GM12872 (cell line): ENCODE measurements at regions not wholly inside any gene's neighbourhood (a gene's known extent, or its start where the extent isn't known, plus 50 kb on each side); places are given as distances from the start of the nearest gene placed in this dataset.

ENCODE experiments used
- TF ChIP-seq, protein P1 (sequence below): IDR thresholded peaks from 3 replicates; pipeline ENCODE4 v1.5.1; 2011; ENCODE audit warnings: low read depth, mild to moderate bottlenecking, low read length, moderate library complexity; ENCODE audit not compliant: insufficient read depth

DNA sequence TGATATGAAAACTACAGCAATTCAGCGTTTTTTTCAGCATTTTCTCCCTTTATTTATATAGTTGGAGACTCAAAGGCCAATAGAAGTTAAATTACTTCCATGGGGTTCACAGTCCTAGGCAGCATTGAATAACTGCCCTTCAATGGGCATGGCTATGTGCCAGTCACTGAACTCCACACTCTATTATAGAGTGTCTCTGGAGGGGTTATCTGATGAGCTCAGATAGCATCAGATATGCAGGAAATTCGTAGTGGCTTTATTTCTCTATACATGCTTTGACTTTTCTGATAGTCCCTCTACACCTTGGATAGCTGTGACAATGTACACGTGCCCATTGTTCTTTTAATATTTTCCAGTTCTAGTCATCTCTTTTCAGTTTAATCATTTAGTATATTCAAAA lies 396.9 kb upstream of the CBLB start:
- TF ChIP-seq, protein P1, sequence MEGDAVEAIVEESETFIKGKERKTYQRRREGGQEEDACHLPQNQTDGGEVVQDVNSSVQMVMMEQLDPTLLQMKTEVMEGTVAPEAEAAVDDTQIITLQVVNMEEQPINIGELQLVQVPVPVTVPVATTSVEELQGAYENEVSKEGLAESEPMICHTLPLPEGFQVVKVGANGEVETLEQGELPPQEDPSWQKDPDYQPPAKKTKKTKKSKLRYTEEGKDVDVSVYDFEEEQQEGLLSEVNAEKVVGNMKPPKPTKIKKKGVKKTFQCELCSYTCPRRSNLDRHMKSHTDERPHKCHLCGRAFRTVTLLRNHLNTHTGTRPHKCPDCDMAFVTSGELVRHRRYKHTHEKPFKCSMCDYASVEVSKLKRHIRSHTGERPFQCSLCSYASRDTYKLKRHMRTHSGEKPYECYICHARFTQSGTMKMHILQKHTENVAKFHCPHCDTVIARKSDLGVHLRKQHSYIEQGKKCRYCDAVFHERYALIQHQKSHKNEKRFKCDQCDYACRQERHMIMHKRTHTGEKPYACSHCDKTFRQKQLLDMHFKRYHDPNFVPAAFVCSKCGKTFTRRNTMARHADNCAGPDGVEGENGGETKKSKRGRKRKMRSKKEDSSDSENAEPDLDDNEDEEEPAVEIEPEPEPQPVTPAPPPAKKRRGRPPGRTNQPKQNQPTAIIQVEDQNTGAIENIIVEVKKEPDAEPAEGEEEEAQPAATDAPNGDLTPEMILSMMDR, result no peak

DNA sequence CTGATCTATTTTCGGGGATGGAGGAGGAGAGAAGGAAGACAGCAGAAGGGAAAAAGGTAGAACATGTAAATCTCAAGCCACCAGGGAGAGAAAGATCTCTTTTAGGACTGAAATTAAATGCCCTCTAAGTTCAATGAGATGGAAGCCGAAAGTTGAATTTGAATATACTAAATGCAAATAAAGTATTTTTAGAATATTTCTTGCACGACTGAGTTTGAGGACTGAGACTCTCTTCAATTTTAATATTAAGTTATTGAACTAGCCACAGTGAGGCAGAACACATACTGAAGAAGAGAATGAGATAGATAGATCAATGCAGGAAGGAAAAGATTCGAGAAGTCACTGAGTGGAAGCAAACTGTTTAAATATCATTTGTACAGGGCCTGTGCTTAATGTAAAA lies 399.9 kb upstream of the CBLB start:
- TF ChIP-seq, protein P1, result no peak

DNA sequence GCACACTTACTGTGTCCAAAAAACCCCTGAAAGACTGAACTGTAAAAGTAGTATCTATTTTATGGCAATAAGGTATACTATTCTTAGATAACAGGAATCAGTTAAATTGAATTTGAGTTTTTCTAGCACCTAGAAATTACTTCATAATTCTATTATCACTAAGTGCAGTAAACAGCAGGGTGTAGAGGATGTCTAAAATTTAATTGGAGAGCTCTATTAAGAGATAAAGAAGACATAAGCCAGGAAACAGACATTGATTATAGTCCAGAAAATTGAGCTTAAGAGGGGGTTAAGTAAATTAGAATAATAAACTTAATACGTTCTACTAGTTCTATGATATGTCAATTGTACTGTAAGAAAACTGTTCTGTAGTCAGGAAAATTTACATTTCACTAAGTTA lies 403.5 kb upstream of the CBLB start:
- TF ChIP-seq, protein P1, result no peak

DNA sequence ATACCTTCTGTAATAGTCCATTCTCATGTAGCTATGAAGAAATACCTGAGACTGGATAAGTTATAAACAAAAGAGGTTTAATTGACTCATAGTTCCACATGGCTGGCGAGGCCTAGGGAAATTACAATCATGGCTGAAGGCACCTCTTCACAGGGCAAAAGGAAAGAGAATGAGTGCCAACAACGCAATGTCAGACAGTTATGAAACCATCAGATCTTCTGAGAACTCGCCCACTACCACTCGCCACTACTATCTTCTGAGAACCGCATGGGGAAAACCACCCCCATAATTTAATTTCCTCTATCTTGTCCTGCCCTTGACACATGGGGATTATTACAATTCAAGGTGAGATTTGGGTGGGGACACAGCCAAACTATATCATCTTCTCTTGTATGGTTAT lies 406.8 kb upstream of the CBLB start:
- TF ChIP-seq, protein P1, result no peak

- TF ChIP-seq, protein P1, result no peak
Measured at GRCh38 chr3:106276151-106276550, 407.3 kb upstream of the CBLB start.

GRCh38 chr3:106276755-106277612 lies 408.2 kb upstream of the CBLB start:
- TF ChIP-seq, protein P1, result no peak

- TF ChIP-seq, protein P1, result no peak
Measured at GRCh38 chr3:106277731-106278130, 408.9 kb upstream of the CBLB start.
